ENCODE measurements at regions not wholly inside any gene's neighbourhood (a gene's known extent, or its start where the extent isn't known, plus 50 kb on each side); places are given as distances from the start of the nearest gene placed in this dataset.

- ChIA-PET POLR2A (no interaction called here), CTCF (no interaction called here)
- no peak for DNase-seq (ENCODE audit: extremely low spot score)
- TF ChIP-seq FOXA1 (IDR thresholded peaks at IDR 0.05) (no peak), L3MBTL2 (conservative IDR thresholded peaks at IDR 0.05) (no peak), FOXM1 (IDR thresholded peaks at IDR 0.05; ENCODE audit: borderline replicate concordance) (no peak), LEF1 (IDR thresholded peaks at IDR 0.05; ENCODE audit: borderline replicate concordance) (no peak), SUZ12 (IDR thresholded peaks at IDR 0.05) (no peak), PKNOX1 (IDR thresholded peaks at IDR 0.05) (no peak), FOXK2 (IDR thresholded peaks at IDR 0.05) (no peak), SP1 (IDR thresholded peaks at IDR 0.05) (no peak), ELF4 (IDR thresholded peaks at IDR 0.05) (no peak), ZNF384 (IDR thresholded peaks at IDR 0.05) (no peak), ARNT (IDR thresholded peaks at IDR 0.05) (no peak), HDGF (IDR thresholded peaks at IDR 0.05; ENCODE audit: borderline replicate concordance) (no peak), TARDBP (IDR thresholded peaks at IDR 0.05) (no peak), BHLHE40 (IDR thresholded peaks at IDR 0.05; ENCODE audit: borderline replicate concordance) (no peak), CTBP1 (IDR thresholded peaks at IDR 0.05; ENCODE audit: borderline replicate concordance) (no peak), NFRKB (IDR thresholded peaks at IDR 0.05) (no peak)
These were observed 1044.0 kb downstream of the IGSF11 start for GRCh38 chr3:117990627-117991026.

GRCh38 chr3:117995842-117996437 lies 1038.7 kb downstream of the IGSF11 start:
- TF ChIP-seq SUZ12 (IDR thresholded peaks at IDR 0.05) (no peak), HDGF (IDR thresholded peaks at IDR 0.05; ENCODE audit: borderline replicate concordance) (no peak), FOXK2 (IDR thresholded peaks at IDR 0.05) (no peak), LEF1 (IDR thresholded peaks at IDR 0.05; ENCODE audit: borderline replicate concordance) (no peak), CTBP1 (IDR thresholded peaks at IDR 0.05; ENCODE audit: borderline replicate concordance) (no peak), FOXM1 (IDR thresholded peaks at IDR 0.05; ENCODE audit: borderline replicate concordance) (no peak), BHLHE40 (IDR thresholded peaks at IDR 0.05; ENCODE audit: borderline replicate concordance) (no peak), PKNOX1 (IDR thresholded peaks at IDR 0.05) (no peak), L3MBTL2 (conservative IDR thresholded peaks at IDR 0.05) (no peak), SP1 (IDR thresholded peaks at IDR 0.05) (no peak), TARDBP (IDR thresholded peaks at IDR 0.05) (no peak), NFRKB (IDR thresholded peaks at IDR 0.05) (no peak), FOXA1 (IDR thresholded peaks at IDR 0.05) (no peak), ZNF384 (IDR thresholded peaks at IDR 0.05) (no peak)
- DNase-seq (ENCODE audit: extremely low spot score): no peak
- CTCF ChIA-PET: interaction anchor here (0.6 to 1.3 kb wide), 3 partner anchors 15 to 925 kb away, joined by 3 to 7 read pairs (median 5); no protein-coding TSS in a partner anchor
- POLR2A ChIA-PET: no interaction called here

DNA sequence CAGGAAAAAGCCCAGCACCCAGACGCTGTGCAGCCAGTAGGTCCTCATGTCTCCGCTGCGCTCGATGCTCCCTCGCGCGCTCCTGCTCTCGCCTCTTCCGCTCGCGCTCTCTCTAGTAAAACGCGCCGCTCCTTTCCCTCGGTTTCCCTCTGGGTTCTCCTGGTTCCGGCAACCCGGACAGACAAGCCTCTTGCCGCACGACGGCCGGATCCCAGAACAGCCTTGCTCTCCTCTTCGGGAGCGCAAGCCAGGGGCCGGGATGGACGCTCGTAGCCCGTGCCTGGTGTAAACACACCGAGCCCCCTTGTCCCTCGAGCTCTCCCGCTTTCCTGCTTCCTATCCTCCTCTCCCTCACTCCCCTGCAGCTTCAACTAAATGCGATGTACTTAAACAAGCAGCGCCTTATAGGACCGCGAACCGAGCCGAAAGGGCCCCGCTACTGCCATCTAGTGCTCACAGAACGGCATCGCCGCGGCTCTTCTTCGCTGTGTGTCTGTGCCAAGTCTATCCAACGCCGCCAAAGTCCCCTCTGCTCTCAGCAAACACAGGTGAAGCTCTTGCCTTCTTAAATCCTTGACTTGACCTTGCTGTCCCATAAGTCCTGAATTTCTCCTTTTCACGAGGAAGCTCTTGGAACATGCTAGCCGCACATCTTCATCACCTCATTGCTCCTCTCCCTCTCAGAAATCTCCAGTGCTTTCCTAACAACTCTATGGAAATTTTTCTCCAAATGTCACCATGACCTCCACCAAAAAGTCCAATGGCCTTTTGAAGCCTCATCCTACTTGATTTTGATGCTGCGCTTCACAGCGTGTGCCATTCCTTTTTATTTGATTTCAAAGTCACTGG lies 1037.2 kb downstream of the IGSF11 start:
- DNase-seq (ENCODE audit: extremely low spot score): peak; percentile 81
- TF ChIP-seq L3MBTL2 (conservative IDR thresholded peaks at IDR 0.05) (peak; percentile 86), BHLHE40 (IDR thresholded peaks at IDR 0.05; ENCODE audit: borderline replicate concordance) (no peak)
- CTCF ChIA-PET: interaction anchor here (0.5 to 1.3 kb wide), 10 partner anchors 11 to 1226 kb away, joined by 3 to 7 read pairs (median 4); no protein-coding TSS in a partner anchor
- POLR2A ChIA-PET: interaction anchor here (1.1 kb wide), 1 partner anchor 939 kb away, joined by 3 read pairs; no protein-coding TSS in a partner anchor

GRCh38 chr3:117998071-117998470 lies 1036.6 kb downstream of the IGSF11 start:
- TF ChIP-seq FOXM1 (IDR thresholded peaks at IDR 0.05; ENCODE audit: borderline replicate concordance) (no peak), PKNOX1 (IDR thresholded peaks at IDR 0.05) (no peak), SP1 (IDR thresholded peaks at IDR 0.05) (no peak), TARDBP (IDR thresholded peaks at IDR 0.05) (no peak), NFRKB (IDR thresholded peaks at IDR 0.05) (no peak), FOXK2 (IDR thresholded peaks at IDR 0.05) (no peak), FOXA1 (IDR thresholded peaks at IDR 0.05) (no peak), CTBP1 (IDR thresholded peaks at IDR 0.05; ENCODE audit: borderline replicate concordance) (no peak), ARNT (IDR thresholded peaks at IDR 0.05) (no peak)
- DNase-seq (ENCODE audit: extremely low spot score): no peak
- ChIA-PET CTCF (interaction anchor here (0.5 to 1.2 kb wide), 4 partner anchors 15 to 1227 kb away, joined by 3 to 7 read pairs (median 5); no protein-coding TSS in a partner anchor), POLR2A (no interaction called here)

GRCh38 chr3:118000219-118000618 lies 1034.4 kb downstream of the IGSF11 start:
- CTCF ChIA-PET: no interaction called here
- DNase-seq (ENCODE audit: extremely low spot score): no peak
- TF ChIP-seq NFRKB (IDR thresholded peaks at IDR 0.05): no peak
- no peak for TF ChIP-seq HDGF (IDR thresholded peaks at IDR 0.05; ENCODE audit: borderline replicate concordance)
- no peak for TF ChIP-seq FOXK2 (IDR thresholded peaks at IDR 0.05)
- TF ChIP-seq FOXA1 (IDR thresholded peaks at IDR 0.05): no peak
- TF ChIP-seq ARNT (IDR thresholded peaks at IDR 0.05): no peak
- no peak for TF ChIP-seq BHLHE40 (IDR thresholded peaks at IDR 0.05; ENCODE audit: borderline replicate concordance)
- no peak for TF ChIP-seq TARDBP (IDR thresholded peaks at IDR 0.05)
- no peak for TF ChIP-seq PKNOX1 (IDR thresholded peaks at IDR 0.05)
- TF ChIP-seq L3MBTL2 (conservative IDR thresholded peaks at IDR 0.05): no peak
- TF ChIP-seq ELF4 (IDR thresholded peaks at IDR 0.05): no peak
- TF ChIP-seq SP1 (IDR thresholded peaks at IDR 0.05): no peak
- TF ChIP-seq CTBP1 (IDR thresholded peaks at IDR 0.05; ENCODE audit: borderline replicate concordance): no peak
- TF ChIP-seq ZNF384 (IDR thresholded peaks at IDR 0.05): no peak
- TF ChIP-seq SUZ12 (IDR thresholded peaks at IDR 0.05): no peak
- TF ChIP-seq FOXM1 (IDR thresholded peaks at IDR 0.05; ENCODE audit: borderline replicate concordance): no peak
- TF ChIP-seq LEF1 (IDR thresholded peaks at IDR 0.05; ENCODE audit: borderline replicate concordance): no peak
- POLR2A ChIA-PET: no interaction called here
